Stimulated activated CD8-positive, alpha-beta memory T cell treated with anti-CD3 and anti-CD28 coated beads, Interleukin-12 subunit alpha, Interleukin-12 subunit beta, amount 100 ng/mL, for 1 hour (primary cell): ENCODE measurements at regions not wholly inside any gene's neighbourhood (a gene's known extent, or its start where the extent isn't known, plus 50 kb on each side); places are given as distances from the start of the nearest gene placed in this dataset.

Experiments
- DNase-seq: peaks from one replicate; pipeline ENCODE4 v3.0.0-alpha.2; 2020; ENCODE audit warnings: low read depth

- no peak for DNase-seq
Observed at GRCh38 chr3:150091626-150092025, 120.9 kb upstream of the PFN2 start.

- DNase-seq: no peak
Observed at GRCh38 chr3:150090877-150091276, 120.2 kb upstream of the PFN2 start.

- no peak for DNase-seq
Observed at GRCh38 chr3:150090006-150090405, 119.3 kb upstream of the PFN2 start.

- no peak for DNase-seq
Observed at GRCh38 chr3:150084128-150084527, 113.4 kb upstream of the PFN2 start.

- no peak for DNase-seq
Observed at GRCh38 chr3:150083655-150084042, 113.0 kb upstream of the PFN2 start.

GRCh38 chr3:150082898-150083654 is 112.4 kb upstream of the PFN2 start:
- no peak for DNase-seq

- no peak for DNase-seq
Observed at GRCh38 chr3:150081084-150081483, 110.4 kb upstream of the PFN2 start.

- DNase-seq: no peak
Observed at GRCh38 chr3:150080058-150080730, 109.5 kb upstream of the PFN2 start.

- no peak for DNase-seq
Observed at GRCh38 chr3:150079029-150079739, 108.5 kb upstream of the PFN2 start.

GRCh38 chr3:150077581-150078247 is 107.0 kb upstream of the PFN2 start:
- DNase-seq: no peak

- DNase-seq: no peak
Observed at GRCh38 chr3:150077107-150077506, 106.4 kb upstream of the PFN2 start.

GRCh38 chr3:150076443-150076842 is 105.7 kb upstream of the PFN2 start:
- no peak for DNase-seq

- no peak for DNase-seq
Observed at GRCh38 chr3:150075417-150075865, 104.7 kb upstream of the PFN2 start.

- no peak for DNase-seq
Observed at GRCh38 chr3:150074697-150075416, 104.2 kb upstream of the PFN2 start.

GRCh38 chr3:150074277-150074676 is 103.6 kb upstream of the PFN2 start:
- no peak for DNase-seq

- DNase-seq: no peak
Observed at GRCh38 chr3:150073513-150073912, 102.8 kb upstream of the PFN2 start.

- no peak for DNase-seq
Observed at GRCh38 chr3:150073031-150073430, 102.3 kb upstream of the PFN2 start.

GRCh38 chr3:150072576-150072975 is 101.9 kb upstream of the PFN2 start:
- DNase-seq: no peak

- DNase-seq: no peak
Observed at GRCh38 chr3:150070271-150070670, 99.6 kb upstream of the PFN2 start.

GRCh38 chr3:150069633-150070032 is 98.9 kb upstream of the PFN2 start:
- DNase-seq: no peak

- no peak for DNase-seq
Observed at GRCh38 chr3:150069154-150069527, 98.4 kb upstream of the PFN2 start.
